Endothelial cell of umbilical vein (primary cell): ENCODE measurements at regions not wholly inside any gene's neighbourhood (a gene's known extent, or its start where the extent isn't known, plus 50 kb on each side); places are given as distances from the start of the nearest gene placed in this dataset.

Experiments
- MYC ChIP-seq: IDR thresholded peaks from one replicate; pipeline ENCODE4 v1.6.1; 2011; ENCODE audit warnings: mild to moderate bottlenecking, low read depth, low read length
- POLR2A ChIP-seq: IDR thresholded peaks from 2 replicates; pipeline ENCODE4 v1.6.1; 2012; ENCODE audit warnings: low read depth, mild to moderate bottlenecking, control low read depth, low read length
- POLR2AphosphoS5 ChIP-seq: IDR thresholded peaks from 2 replicates; pipeline ENCODE4 v1.6.1; 2012; ENCODE audit warnings: low read depth, mild to moderate bottlenecking, control low read depth, low read length, moderate library complexity; ENCODE audit not compliant: insufficient read depth
- TF ChIP-seq, protein P1 (sequence below), 2 donors: IDR thresholded peaks; 1 replicate in 1 of 2; 2 replicates in 1 of 2; pipeline ENCODE4 v1.5.1; 2011; ENCODE audit warnings: low read length in 2 of 2, mild to moderate bottlenecking in 2 of 2, moderate library complexity in 2 of 2, control low read depth in 1 of 2, inconsistent platforms in 1 of 2, low read depth in 1 of 2; ENCODE audit not compliant: insufficient read depth in 1 of 2; ENCODE audit errors: extremely low read depth in 1 of 2
- TF ChIP-seq, protein P2 (sequence below): IDR thresholded peaks from 2 replicates; pipeline ENCODE4 v1.6.1; 2011; ENCODE audit not compliant: insufficient read depth, insufficient read length

DNA sequence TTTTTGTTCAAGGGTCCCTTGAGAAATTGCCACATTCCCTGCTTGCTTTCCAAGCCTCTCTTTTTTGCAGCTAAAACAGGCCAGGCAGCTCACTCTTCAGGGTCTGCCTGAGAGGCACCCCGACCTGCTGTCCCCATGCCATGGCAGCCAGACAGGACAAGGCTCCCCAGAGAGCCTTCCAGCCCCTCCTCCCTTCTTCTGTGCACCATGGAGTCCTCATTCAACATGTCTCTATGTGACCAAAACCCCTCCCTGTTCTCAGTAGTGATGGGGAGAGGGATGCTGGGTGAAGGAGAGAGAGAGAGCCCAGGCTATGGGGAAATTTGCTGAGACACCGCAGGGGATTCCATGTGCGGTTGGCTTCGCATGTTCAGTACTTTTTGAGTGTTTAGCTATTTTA is 384.2 kb upstream of the ZNF507 start:
- TF ChIP-seq, protein P1, sequence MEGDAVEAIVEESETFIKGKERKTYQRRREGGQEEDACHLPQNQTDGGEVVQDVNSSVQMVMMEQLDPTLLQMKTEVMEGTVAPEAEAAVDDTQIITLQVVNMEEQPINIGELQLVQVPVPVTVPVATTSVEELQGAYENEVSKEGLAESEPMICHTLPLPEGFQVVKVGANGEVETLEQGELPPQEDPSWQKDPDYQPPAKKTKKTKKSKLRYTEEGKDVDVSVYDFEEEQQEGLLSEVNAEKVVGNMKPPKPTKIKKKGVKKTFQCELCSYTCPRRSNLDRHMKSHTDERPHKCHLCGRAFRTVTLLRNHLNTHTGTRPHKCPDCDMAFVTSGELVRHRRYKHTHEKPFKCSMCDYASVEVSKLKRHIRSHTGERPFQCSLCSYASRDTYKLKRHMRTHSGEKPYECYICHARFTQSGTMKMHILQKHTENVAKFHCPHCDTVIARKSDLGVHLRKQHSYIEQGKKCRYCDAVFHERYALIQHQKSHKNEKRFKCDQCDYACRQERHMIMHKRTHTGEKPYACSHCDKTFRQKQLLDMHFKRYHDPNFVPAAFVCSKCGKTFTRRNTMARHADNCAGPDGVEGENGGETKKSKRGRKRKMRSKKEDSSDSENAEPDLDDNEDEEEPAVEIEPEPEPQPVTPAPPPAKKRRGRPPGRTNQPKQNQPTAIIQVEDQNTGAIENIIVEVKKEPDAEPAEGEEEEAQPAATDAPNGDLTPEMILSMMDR (IDR thresholded peaks at IDR 0.05; ENCODE audit: extremely low read depth in 1 of 2, insufficient read depth in 1 of 2, low read depth in 1 of 2, low read length in 2 of 2): no peak
- TF ChIP-seq POLR2A (no peak), POLR2AphosphoS5 (no peak), MYC (no peak)
- TF ChIP-seq, protein P2, sequence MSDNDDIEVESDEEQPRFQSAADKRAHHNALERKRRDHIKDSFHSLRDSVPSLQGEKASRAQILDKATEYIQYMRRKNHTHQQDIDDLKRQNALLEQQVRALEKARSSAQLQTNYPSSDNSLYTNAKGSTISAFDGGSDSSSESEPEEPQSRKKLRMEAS: no peak
